NCI-H460 (cell line): ENCODE measurements at regions not wholly inside any gene's neighbourhood (a gene's known extent, or its start where the extent isn't known, plus 50 kb on each side); places are given as distances from the start of the nearest gene placed in this dataset.

Experiments used
- DNase-seq: peaks from one replicate; pipeline ENCODE4 v3.0.0-alpha.2; 2016; ENCODE audit warnings: low read depth; ENCODE audit errors: extremely low read depth

DNA sequence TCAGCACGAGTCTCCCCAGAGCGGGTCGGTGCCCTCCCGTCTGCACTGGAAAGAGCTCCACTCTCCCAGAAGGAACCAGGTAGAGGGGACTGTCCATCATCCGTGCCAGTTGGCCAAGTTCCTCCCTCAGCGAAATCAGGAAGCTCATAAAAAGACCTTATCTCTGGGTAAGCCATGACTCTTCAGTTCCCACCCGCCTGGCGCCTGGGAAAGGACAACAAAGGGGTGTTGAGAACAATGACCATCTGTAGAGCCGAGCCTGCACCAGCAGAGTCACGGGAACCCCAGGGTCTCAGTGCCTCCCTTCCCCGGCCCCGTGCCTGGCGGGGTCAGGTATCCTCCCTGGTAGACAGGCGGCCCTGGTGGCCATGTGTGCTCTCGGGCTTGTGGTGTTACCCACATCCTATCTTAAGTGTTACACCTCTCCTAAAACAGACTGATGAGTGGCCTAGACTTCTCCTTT is 190.7 kb downstream of the AXIN2 start:
- no peak for DNase-seq

DNA sequence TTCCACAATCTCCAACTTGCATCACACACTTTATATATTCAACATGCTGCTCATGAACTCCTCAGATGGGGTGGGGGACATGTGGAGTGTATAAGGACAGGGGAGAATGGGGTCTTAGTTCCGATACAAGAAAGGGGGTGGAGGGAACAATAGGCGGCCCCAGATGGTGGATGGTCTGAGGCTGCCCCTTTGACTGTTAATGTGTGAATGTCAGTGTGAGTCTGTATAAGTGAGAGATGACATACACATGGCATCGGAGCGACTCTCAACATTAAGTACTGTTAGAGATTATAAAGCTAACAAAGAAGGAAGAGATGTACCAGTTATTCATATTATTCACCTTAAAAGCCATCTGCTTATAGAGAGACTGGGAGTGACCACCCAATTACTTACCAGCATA is 193.1 kb downstream of the AXIN2 start:
- DNase-seq = no peak

DNA sequence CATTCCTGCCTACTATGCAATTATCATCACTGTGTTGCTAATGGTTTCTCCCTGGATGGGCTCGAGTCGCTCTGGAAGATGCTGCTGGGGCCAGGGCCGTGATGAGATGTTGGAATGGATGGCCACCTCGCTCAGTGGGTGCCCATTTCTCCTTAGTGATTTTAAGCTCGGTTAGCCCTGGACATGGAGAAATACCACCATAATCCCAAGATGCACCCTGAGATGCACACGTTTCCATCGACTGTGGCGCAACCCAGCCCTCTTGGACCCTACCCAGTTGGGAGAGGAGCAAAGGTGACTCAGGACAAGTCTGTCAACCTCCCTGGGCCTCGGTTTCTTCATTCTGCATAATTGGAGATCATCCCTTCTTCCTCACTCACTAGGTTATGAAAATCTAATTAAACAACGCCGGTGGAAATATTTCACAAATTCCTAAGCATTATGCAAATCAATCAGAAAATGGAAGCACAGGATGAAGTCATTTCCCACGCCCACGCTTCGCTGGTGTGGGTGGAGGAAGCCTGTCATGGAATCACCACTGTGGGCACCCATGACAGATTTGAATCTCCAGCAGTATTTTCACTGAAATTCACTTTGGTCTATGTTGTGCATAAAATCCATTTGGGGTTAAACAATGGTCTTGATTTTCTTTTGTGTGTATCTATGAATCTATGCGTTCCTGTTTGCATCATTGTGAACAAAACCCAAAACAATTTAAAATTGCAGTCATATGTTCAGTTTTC is 195.2 kb downstream of the AXIN2 start:
- DNase-seq = no peak

DNA sequence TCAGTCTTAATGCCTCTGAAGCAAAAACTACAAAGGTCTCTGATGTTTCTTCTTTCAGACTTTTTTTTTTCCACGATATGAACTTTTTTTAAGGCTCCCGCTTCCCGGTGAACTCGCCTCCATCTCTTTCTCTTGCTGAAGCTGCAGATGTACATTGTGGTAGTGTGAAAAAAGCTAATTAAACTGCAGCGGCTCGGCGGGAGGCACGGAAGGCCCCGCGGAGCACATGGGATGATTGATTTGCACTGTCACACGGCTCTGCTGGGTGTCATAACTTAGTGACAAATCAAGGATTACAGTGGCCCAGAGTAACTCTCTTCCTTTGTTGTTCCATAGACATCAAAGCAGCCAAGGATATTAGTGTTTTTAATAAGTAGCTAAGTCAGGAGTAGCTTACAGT is 196.3 kb downstream of the AXIN2 start:
- no peak for DNase-seq

DNA sequence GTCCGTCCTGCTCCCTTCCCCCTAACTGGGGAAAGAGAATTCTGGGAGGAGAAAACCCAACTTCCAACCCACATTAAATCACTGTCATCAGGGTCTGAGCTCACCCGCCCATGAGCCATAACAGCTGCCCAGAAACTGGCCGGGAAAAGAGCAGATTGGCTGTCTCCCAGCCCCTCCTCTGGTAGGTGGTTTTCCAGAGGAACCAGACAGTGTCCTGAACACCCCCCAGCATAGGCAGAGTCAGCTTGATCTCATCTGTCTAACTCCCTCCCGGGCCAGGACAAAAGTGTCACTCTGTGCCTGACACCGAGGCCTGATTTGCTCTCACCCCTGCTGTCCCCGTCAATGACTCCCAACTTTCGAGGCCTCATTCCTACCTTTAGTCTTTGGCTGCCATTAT is 197.0 kb downstream of the AXIN2 start:
- DNase-seq = no peak

DNA sequence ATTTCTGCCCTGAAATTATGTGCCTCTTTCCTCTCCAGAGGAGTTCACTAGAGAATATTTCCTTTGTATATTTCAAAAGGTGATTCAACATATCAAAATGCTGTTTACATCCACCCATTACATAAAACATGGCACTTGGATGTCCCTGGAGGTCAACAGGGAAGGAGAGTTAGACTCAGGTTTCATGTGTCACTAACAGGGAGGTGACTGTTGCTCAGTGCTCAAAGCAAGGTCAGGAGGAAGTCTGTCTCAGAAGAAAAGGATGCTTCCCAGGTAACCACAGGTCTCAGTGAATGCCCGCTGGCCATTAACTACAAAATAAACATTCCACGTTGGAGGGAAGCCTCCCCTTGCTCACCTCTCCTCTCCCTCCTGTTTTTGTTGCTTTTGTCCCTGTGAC is 198.6 kb downstream of the AXIN2 start:
- no peak for DNase-seq

DNA sequence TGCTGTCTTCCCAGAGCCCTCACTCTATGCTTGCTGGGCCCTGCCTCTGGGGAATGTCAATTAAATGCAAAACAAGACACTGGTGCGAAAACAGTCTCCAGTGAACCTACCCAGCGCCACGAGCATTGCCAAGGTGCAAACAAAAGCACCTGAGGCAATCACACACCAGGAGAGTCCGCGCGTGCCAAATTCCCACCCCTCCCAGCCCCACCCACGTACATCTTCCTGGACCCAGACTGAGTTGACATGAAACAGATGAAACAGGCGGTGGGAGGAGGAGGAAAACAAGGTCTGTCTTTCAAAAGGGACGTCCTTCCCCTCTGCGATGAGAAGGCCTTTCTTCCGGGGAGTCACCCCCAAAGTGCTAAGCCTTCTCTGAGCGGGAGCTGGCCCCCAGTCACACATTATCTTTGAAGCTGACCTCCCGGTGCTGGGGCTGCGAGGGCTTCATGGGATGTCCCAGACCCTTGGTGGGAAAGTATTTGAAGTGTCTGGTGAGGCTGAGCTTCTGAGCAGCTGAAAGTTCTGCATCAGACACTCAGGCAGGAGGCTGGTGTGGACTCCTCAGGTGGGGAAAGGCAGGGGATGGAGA is 200.4 kb downstream of the AXIN2 start:
- DNase-seq = no peak

DNA sequence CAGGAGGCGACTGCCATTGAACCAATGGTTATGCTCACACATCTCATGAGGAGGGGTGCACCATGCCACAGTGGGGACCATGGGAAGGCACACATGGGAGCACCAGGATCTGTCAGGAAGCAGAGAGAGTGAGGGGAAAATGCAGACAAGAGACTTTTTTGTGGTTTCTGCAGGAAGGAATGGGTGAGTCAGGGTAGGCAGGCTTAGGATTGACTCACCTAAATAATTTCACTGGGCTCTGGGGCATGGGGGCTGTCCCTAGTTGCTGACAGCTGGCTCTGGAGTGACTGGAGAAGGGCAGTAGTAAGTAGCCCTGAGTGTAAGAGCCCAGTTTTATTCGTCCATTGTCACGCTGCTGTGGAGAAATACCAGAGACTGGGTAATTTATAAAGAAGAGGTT is 202.4 kb downstream of the AXIN2 start:
- DNase-seq = no peak

DNA sequence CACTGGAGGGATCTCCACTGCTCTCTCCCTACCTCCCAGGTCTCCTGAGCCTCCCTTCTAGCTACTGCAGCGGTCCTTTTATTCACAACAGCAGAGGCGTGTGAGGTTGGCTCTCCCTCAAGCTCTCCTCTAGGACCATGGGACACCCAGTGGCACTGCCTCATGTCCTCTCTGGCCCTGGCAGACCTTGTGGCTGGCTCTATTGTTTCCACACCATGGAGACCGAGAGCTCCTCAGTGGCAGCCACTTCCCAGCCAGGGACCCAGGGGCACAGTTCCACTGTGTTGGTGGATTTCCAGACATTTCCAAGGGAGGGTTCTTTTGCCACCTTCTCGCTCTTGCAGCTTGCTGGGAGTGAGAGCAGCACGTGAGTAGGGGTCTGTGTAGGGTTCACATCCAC is 204.9 kb downstream of the AXIN2 start:
- no peak for DNase-seq

DNA sequence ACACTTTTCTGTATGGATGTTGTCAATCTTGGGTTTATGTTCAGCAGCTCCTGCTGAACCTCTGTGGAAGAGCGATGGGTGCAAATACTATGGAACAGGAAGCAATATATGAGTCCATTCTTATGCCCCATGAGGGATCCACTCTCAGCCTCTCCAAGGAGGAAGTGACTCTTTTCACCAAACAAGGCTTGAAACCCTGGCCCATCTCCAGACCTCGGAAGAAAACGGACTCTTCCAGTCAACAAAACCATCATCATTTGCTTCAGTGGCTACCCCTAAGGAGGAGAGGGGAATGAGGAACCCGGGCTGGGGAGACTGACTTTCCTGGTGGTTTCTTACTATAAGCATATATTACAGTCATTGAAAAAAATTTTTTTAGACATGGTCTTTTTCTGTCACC is 206.2 kb downstream of the AXIN2 start:
- DNase-seq = no peak

DNA sequence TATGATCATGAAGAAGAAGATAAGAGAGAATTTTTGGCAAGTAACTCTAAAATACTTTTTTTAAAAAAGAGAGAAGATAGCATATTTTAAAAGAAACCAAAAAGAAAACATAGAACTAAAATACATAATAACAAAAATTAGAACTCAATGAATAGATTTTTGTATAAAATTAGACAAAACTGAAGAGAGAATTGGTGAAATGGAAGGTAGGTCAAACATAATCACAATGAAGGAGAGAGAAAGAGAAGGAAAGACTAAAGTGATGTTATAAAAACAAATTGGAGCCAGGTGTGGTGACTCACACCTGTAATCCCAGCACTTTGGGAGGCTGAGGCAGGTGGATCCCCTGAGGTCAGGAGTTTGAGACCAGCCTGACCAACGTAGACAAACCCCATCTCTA is 211.5 kb downstream of the AXIN2 start:
- DNase-seq = no peak

DNA sequence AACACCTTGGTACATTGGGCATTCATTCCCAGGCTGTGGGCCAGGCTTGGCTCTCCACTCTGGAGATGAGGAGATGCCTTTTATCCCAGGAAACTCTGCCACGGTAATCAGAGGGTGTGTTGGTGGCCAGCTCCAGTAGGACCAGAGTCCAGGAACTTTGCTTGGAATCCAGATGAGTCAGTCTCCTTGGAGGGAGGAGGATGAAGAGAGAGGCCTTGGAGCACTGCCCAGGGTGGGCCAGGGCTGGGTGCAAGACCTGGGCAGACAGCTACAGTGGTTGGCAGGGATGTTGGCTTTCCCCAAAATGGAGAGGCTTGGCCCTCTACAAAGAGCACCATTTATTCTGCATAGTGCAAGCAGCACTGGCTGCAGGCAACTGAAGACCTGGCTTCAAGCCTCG is 209.0 kb downstream of the RGS9 start:
- DNase-seq = no peak

DNA sequence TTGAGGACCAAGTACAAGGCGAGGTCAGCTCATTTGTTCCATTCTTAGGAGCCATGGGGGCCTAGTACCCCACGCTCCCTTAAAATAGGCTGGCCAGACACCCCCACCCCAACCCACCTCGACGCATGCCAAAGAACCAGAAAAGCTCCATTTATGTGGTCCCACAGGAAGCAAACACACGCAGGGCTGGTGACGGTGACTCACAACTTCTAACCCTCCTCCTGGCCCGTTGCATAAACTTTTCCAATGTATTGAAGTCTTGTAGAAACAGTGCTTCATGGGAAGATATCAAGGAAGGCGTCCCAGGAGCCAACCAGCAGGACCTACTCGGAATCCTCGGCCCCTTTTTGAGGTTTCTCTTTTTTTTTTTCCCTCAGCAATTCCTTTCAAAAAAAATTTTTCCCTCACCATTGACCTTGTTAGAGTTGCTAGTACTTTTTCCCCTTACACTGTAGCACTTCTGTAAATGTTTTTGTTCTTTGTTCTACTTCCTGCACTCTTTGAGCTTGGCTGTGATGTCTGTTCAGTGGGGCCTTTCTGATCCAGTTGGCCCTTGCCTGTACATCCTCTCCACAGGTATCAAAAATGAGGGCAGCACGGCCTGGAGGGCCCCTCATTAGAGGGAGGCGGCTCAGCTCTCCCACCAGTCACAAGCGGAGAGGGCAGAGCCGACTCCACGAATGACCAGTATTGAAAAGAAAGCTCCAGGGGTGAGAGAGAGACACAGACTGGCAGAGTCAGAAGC is 208.3 kb downstream of the RGS9 start:
- DNase-seq = no peak

DNA sequence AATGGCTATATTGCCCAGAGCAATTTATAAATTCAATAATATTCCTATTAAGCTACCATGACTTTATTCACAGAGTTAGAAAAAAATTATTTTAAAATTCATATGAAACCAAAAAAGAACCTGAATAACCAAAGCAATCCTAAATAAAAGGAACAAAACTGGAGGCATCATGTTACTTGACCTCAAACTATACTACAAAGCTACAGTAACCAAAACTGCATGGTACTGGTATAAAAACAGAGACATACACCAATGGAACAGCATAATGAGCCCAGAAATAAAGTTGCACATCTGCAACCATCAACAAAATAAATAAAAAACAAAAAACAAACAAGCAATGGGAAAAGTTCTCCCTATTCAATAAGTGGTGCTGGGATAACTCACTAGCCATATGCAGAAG is 203.2 kb downstream of the RGS9 start:
- DNase-seq = no peak

DNA sequence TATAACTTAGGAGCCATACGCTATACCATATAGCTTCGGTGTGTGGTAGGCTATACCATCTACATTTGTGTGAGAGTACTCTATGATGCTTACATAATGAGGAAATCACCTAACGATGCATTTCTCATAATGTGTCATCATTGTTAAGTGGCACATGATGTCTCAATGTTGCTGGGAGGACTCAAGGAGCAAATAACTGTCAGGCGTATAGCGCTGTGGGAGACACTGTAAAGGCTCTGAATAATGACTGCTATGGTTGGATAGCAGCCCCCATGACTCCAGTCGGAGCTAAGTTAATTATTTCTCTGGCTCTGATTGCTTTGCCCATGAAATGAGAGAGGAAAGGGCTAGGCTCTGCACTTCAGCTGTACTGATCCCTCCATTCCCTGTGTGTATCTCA is 197.2 kb downstream of the RGS9 start:
- no peak for DNase-seq

DNA sequence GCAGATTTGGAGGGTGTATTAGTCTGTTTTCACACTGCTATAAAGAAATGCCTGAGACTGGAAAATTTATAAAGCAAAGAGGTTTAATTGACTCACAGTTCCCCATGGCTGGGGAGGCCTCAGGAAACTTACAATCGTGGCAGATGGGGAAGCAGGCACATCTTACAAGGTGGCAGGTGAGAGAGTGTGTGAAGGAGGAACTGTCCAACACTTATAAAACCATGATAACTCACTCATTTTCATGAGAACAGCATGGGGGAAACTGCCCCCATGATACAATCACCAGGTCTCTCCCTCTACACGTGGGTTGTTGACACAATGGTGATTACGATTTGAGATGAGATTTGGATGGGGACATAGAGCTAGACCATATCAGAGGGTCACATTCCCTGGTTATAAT is 195.6 kb downstream of the RGS9 start:
- no peak for DNase-seq

DNA sequence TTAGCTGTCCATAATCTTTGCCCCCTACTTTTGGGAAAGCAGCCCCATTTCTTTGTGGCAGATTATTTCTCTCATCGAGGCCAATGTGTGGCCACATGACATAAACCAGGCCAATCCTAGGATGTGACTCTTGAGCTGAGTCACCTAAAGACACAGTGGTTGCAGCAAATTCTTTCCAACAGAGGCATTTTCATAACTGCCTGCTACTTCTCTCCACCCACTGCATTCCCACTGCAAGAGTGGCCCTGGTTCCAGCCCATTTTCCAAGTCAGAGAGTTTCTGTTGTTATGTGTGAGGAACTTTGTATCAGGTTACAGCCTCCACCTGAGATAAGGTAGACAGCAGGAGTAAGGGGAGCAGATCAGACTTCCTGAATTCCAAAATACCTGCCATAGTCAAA is 195.2 kb downstream of the RGS9 start:
- DNase-seq = peak; percentile 17

DNA sequence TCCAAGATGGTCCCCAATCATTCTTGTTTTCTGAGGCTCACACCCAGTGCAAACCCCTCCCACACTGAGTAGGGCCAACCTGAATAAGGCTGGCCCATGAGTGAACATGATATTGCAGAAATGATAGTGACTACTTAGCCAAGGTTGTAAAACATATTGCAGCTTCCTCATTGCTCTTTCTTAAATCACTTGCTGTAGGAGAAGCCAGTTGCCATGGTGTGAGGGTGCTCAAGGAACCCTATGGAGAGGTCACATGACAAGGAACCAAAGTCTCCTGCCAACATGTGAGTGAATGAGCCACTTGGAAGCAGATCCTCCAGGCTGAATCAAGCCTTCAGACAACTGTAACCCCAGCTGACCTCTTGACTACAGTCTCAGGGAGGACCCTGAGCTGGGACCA is 191.4 kb downstream of the RGS9 start:
- DNase-seq = no peak

DNA sequence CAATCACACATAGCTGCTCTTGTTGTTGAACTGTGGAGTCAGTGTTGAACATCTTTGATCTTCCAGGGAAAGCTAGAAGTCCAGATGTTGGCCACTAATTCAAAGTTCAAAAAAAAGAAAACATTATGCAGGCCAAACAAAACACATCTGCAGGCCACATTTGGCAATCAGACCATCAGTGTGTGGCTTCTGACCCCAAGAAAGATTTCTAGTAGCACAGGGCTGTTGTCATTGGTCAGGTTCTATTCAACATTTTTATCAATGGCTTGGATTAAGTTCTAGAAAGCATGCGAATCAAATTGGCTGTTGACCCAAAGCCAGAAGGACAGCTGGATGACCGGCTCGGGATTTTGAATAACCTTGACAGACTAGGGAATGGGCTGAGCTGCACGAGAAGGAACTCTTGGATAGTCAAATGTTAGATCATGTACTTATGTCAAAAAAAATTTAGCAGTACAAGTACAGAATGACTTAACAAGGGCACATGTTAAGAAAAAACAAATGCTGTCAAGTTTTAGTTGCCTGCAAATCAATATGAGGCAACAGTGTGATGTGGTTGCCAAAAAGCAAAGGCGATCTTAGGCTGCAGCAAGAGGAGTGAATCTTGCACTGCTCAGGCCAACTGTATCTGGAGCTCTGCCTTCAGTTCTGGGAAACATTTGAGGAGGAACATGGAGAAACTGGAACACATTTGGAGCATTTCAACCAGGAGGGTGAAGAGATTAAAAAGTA is 187.6 kb downstream of the RGS9 start:
- no peak for DNase-seq

DNA sequence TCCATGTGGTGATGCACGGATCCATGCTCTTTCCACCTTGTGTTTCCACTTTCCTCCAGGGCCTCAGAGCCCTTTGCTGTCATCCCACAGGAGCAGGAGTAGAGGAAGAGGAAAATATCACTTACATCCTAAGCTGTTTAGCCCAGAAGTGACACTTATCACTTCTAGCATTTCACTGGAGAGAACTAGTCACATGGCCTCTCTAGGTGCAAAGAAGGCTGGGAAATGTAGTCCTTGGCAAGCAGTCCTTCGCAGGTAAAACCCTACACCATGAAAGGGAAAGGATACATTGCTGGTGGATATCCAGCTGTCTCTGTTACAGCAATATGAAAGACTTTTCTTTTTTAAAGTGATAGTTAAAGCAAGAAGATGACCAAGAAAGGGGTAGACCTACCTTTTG is 185.9 kb downstream of the RGS9 start:
- no peak for DNase-seq

DNA sequence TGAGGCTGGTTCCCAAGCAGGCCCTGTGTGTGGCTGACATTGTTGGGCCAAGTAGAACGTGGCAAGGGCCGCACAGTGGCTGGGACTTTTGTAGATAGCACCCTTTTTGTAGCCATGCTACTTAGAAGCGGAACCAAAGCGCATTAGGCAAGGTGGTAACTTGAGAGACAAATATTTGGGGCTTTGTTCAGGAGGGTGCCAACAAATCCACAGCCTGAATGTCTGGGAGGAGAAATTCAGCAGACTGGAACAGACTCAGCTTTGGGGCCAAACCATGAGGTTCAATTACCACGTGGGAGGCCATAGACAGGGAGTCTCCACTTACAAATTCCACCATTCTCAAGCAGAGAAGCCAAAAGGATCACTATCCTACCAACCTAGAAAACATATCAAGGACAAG is 183.7 kb downstream of the RGS9 start:
- no peak for DNase-seq
